ENCODE measurements at regions not wholly inside any gene's neighbourhood (a gene's known extent, or its start where the extent isn't known, plus 50 kb on each side); places are given as distances from the start of the nearest gene placed in this dataset.

DNA sequence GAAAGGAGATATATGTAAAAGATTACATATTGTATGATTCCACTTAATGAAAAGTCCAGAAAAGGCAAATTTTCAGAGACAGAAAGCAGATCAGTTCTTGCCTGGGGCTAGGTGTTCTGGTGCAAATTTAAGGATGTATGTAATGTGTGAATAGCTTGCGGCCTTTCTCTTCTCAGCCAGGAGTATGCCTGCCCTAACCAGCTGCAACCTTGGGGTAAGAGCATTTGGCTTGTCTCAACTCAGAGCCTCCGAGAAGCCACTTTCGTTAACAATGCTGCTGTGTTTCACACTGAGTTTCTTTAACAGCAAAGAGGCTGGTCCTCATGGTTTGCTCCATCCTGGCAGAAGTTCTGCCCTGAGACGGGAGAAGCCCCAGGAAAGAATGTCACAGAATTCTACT, 102.7 kb downstream of the SPCS3 start:
- TF ChIP-seq, protein P1, sequence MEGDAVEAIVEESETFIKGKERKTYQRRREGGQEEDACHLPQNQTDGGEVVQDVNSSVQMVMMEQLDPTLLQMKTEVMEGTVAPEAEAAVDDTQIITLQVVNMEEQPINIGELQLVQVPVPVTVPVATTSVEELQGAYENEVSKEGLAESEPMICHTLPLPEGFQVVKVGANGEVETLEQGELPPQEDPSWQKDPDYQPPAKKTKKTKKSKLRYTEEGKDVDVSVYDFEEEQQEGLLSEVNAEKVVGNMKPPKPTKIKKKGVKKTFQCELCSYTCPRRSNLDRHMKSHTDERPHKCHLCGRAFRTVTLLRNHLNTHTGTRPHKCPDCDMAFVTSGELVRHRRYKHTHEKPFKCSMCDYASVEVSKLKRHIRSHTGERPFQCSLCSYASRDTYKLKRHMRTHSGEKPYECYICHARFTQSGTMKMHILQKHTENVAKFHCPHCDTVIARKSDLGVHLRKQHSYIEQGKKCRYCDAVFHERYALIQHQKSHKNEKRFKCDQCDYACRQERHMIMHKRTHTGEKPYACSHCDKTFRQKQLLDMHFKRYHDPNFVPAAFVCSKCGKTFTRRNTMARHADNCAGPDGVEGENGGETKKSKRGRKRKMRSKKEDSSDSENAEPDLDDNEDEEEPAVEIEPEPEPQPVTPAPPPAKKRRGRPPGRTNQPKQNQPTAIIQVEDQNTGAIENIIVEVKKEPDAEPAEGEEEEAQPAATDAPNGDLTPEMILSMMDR (IDR thresholded peaks at IDR 0.05; ENCODE audit: low read length): no peak
- TF ChIP-seq EZH2 (optimal IDR thresholded peaks at IDR 0.05; ENCODE audit: low read depth, low read length) (no peak), EZH2phosphoT487 (IDR thresholded peaks at IDR 0.05; ENCODE audit: low read length) (no peak)
